ENCODE measurements at regions not wholly inside any gene's neighbourhood (a gene's known extent, or its start where the extent isn't known, plus 50 kb on each side); places are given as distances from the start of the nearest gene placed in this dataset.

GRCh38 chr3:181764544-181764943 lies 52.8 kb downstream of the SOX2 start:
- 10 to 100% (median 50%) methylated on average over 1 to 3 of the region's 4 CpGs; no CpG with 5 or more reads in 4 of the 10 experiments for WGBS, 10 experiments
- in situ Hi-C loops (cut with MboI; ENCODE audit: low pct_unique_long_range_greater_than_20kb in 2 of 9, low sequenced_read_pairs in 9 of 9, unreplicated experiment in 9 of 9) = no loop called here
- H3K4me3 ChIP-seq = no peak overlapping the region
- no peak for ATAC-seq (replicated peaks in 6 of 8)
- H3K27ac ChIP-seq = no peak overlapping the region
- H3K4me1 ChIP-seq (replicated peaks in 1 of 2) = peaks cover under 1 to 2% of the 10 kb centered on the region in 2 donors

GRCh38 chr3:181770296-181770695 lies 58.6 kb downstream of the SOX2 start:
- no peak for ATAC-seq (replicated peaks in 6 of 8)
- WGBS, 10 experiments = 6 to 100% (median 77%) methylated on average over 2 to 5 of the region's 5 CpGs; no CpG with 5 or more reads in 2 of the 10 experiments
- in situ Hi-C loops (cut with MboI; ENCODE audit: low pct_unique_long_range_greater_than_20kb in 2 of 9, low sequenced_read_pairs in 9 of 9, unreplicated experiment in 9 of 9) = no loop called here
- Histone ChIP-seq H3K4me3 (no peak overlapping the region), H3K4me1 (replicated peaks in 1 of 2) (no peaks in the 10 kb centered on the region), H3K27ac (no peak overlapping the region)

GRCh38 chr3:181771120-181771519 lies 59.4 kb downstream of the SOX2 start:
- H3K4me1 ChIP-seq (replicated peaks in 1 of 2) = no peaks in the 10 kb centered on the region
- WGBS, 10 experiments = 8 to 91% (median 87%) methylated on average over 2 to 3 of the region's 3 CpGs
- H3K4me3 ChIP-seq = no peak overlapping the region
- in situ Hi-C loops (cut with MboI; ENCODE audit: low pct_unique_long_range_greater_than_20kb in 2 of 9, low sequenced_read_pairs in 9 of 9, unreplicated experiment in 9 of 9) = no loop called here
- ATAC-seq (replicated peaks in 6 of 8) = no peak
- H3K27ac ChIP-seq = no peak overlapping the region

- H3K4me3 ChIP-seq = no peak overlapping the region
- 0 to 100% (median 93%) methylated on average over 1 to 2 of the region's 2 CpGs; no CpG with 5 or more reads in 2 of the 10 experiments for WGBS, 10 experiments
- in situ Hi-C loops (cut with MboI; ENCODE audit: low pct_unique_long_range_greater_than_20kb in 2 of 9, low sequenced_read_pairs in 9 of 9, unreplicated experiment in 9 of 9) = no loop called here
- H3K27ac ChIP-seq = no peak overlapping the region
- ATAC-seq (replicated peaks in 6 of 8) = no peak
- no peaks in the 10 kb centered on the region for H3K4me1 ChIP-seq (replicated peaks in 1 of 2)
These were observed 60.4 kb downstream of the SOX2 start for GRCh38 chr3:181772166-181772565.

GRCh38 chr3:181773921-181774320 lies 62.2 kb downstream of the SOX2 start:
- ATAC-seq (replicated peaks in 6 of 8) = no peak
- in situ Hi-C loops (cut with MboI; ENCODE audit: low pct_unique_long_range_greater_than_20kb in 2 of 9, low sequenced_read_pairs in 9 of 9, unreplicated experiment in 9 of 9) = no loop called here
- Histone ChIP-seq H3K4me3 (no peak overlapping the region), H3K4me1 (replicated peaks in 1 of 2) (no peaks in the 10 kb centered on the region), H3K27ac (no peak overlapping the region)
- WGBS, 10 experiments = 0 to 100% (median 70%) methylated on average over 1 to 4 of the region's 4 CpGs; no CpG with 5 or more reads in 1 of the 10 experiments

- Histone ChIP-seq H3K4me1 (replicated peaks in 1 of 2) (no peaks in the 10 kb centered on the region), H3K27ac (no peak overlapping the region), H3K4me3 (no peak overlapping the region)
- in situ Hi-C loops (cut with MboI; ENCODE audit: low pct_unique_long_range_greater_than_20kb in 2 of 9, low sequenced_read_pairs in 9 of 9, unreplicated experiment in 9 of 9) = no loop called here
- 0 to 80% (median 57%) methylated on average over 1 of the region's 1 CpG; no CpG with 5 or more reads in 1 of the 10 experiments for WGBS, 10 experiments
- peak in 4 of 8 experiments; percentile 31 to 52 (median 44) for ATAC-seq (replicated peaks in 6 of 8)
These were observed 70.7 kb downstream of the SOX2 start for GRCh38 chr3:181782306-181782954.

GRCh38 chr3:181790561-181790960 lies 78.8 kb downstream of the SOX2 start:
- ATAC-seq (replicated peaks in 6 of 8) = no peak
- peaks cover 0 to 10% of the 10 kb centered on the region in 2 donors for H3K4me1 ChIP-seq (replicated peaks in 1 of 2)
- in situ Hi-C loops (cut with MboI; ENCODE audit: low pct_unique_long_range_greater_than_20kb in 2 of 9, low sequenced_read_pairs in 9 of 9, unreplicated experiment in 9 of 9) = no loop called here
- 0 to 100% (median 81%) methylated on average over 1 to 6 of the region's 7 CpGs for WGBS, 10 experiments
- no peak overlapping the region for H3K4me3 ChIP-seq
- H3K27ac ChIP-seq = no peak overlapping the region

GRCh38 chr3:181791056-181791955 lies 79.6 kb downstream of the SOX2 start:
- Histone ChIP-seq H3K27ac (no peak overlapping the region), H3K4me1 (replicated peaks in 1 of 2) (peaks cover 0 to 10% of the 10 kb centered on the region in 2 donors), H3K4me3 (no peak overlapping the region)
- in situ Hi-C loops (cut with MboI; ENCODE audit: low pct_unique_long_range_greater_than_20kb in 2 of 9, low sequenced_read_pairs in 9 of 9, unreplicated experiment in 9 of 9) = no loop called here
- ATAC-seq (replicated peaks in 6 of 8) = no peak
- WGBS, 10 experiments = 0 to 100% (median 59%) methylated on average over 1 to 7 of the region's 7 CpGs

- in situ Hi-C loops (cut with MboI; ENCODE audit: low pct_unique_long_range_greater_than_20kb in 2 of 9, low sequenced_read_pairs in 9 of 9, unreplicated experiment in 9 of 9) = no loop called here
- WGBS, 10 experiments = 2 to 100% (median 70%) methylated on average over 1 to 7 of the region's 7 CpGs; no CpG with 5 or more reads in 1 of the 10 experiments
- Histone ChIP-seq H3K27ac (no peak overlapping the region), H3K4me3 (no peak overlapping the region), H3K4me1 (replicated peaks in 1 of 2) (peaks cover 0 to 18% of the 10 kb centered on the region in 2 donors)
- ATAC-seq (replicated peaks in 6 of 8) = no peak
These were observed 81.3 kb downstream of the SOX2 start for GRCh38 chr3:181793006-181793405.

GRCh38 chr3:181794011-181794790 lies 82.5 kb downstream of the SOX2 start:
- WGBS, 10 experiments = 0 to 70% (median 35%) methylated on average over 1 to 4 of the region's 4 CpGs; no CpG with 5 or more reads in 1 of the 10 experiments
- H3K4me1 ChIP-seq (replicated peaks in 1 of 2) = peaks cover 0 to 18% of the 10 kb centered on the region in 2 donors
- H3K4me3 ChIP-seq = no peak overlapping the region
- H3K27ac ChIP-seq = no peak overlapping the region
- in situ Hi-C loops (cut with MboI; ENCODE audit: low pct_unique_long_range_greater_than_20kb in 2 of 9, low sequenced_read_pairs in 9 of 9, unreplicated experiment in 9 of 9) = no loop called here
- ATAC-seq (replicated peaks in 6 of 8) = peak in 4 of 8 experiments; percentile 30 to 74 (median 51)

GRCh38 chr3:181796641-181797040 lies 84.9 kb downstream of the SOX2 start:
- peaks cover 0 to 18% of the 10 kb centered on the region in 2 donors for H3K4me1 ChIP-seq (replicated peaks in 1 of 2)
- ATAC-seq (replicated peaks in 6 of 8) = no peak
- no peak overlapping the region for H3K4me3 ChIP-seq
- 0 to 100% (median 66%) methylated on average over 1 to 2 of the region's 3 CpGs; no CpG with 5 or more reads in 3 of the 10 experiments for WGBS, 10 experiments
- in situ Hi-C loops (cut with MboI; ENCODE audit: low pct_unique_long_range_greater_than_20kb in 2 of 9, low sequenced_read_pairs in 9 of 9, unreplicated experiment in 9 of 9) = no loop called here
- H3K27ac ChIP-seq = no peak overlapping the region

- no peak for ATAC-seq (replicated peaks in 6 of 8)
- Histone ChIP-seq H3K27ac (no peak overlapping the region), H3K4me3 (no peak overlapping the region), H3K4me1 (replicated peaks in 1 of 2) (peaks cover 0 to 18% of the 10 kb centered on the region in 2 donors)
- 0 to 100% (median 30%) methylated on average over 1 to 2 of the region's 2 CpGs for WGBS, 10 experiments
- in situ Hi-C loops (cut with MboI; ENCODE audit: low pct_unique_long_range_greater_than_20kb in 2 of 9, low sequenced_read_pairs in 9 of 9, unreplicated experiment in 9 of 9) = no loop called here
These were observed 85.7 kb downstream of the SOX2 start for GRCh38 chr3:181797431-181797830.

- Histone ChIP-seq H3K4me3 (no peak overlapping the region), H3K4me1 (replicated peaks in 1 of 2) (no peaks in the 10 kb centered on the region), H3K27ac (no peak overlapping the region)
- 0 to 100% (median 85%) methylated on average over 2 of the region's 2 CpGs; no CpG with 5 or more reads in 3 of the 10 experiments for WGBS, 10 experiments
- ATAC-seq (replicated peaks in 6 of 8) = no peak
- in situ Hi-C loops (cut with MboI; ENCODE audit: low pct_unique_long_range_greater_than_20kb in 2 of 9, low sequenced_read_pairs in 9 of 9, unreplicated experiment in 9 of 9) = no loop called here
These were observed 94.0 kb downstream of the SOX2 start for GRCh38 chr3:181805703-181806102.

All from motor neuron (in vitro differentiated cells).